ENCODE measurements at regions not wholly inside any gene's neighbourhood (a gene's known extent, or its start where the extent isn't known, plus 50 kb on each side); places are given as distances from the start of the nearest gene placed in this dataset.
"Not testable (repeated sequence)": the region's sequence is repeated elsewhere in the genome, so short reads cannot be mapped to it uniquely, and the experiment has no call there.

DNA sequence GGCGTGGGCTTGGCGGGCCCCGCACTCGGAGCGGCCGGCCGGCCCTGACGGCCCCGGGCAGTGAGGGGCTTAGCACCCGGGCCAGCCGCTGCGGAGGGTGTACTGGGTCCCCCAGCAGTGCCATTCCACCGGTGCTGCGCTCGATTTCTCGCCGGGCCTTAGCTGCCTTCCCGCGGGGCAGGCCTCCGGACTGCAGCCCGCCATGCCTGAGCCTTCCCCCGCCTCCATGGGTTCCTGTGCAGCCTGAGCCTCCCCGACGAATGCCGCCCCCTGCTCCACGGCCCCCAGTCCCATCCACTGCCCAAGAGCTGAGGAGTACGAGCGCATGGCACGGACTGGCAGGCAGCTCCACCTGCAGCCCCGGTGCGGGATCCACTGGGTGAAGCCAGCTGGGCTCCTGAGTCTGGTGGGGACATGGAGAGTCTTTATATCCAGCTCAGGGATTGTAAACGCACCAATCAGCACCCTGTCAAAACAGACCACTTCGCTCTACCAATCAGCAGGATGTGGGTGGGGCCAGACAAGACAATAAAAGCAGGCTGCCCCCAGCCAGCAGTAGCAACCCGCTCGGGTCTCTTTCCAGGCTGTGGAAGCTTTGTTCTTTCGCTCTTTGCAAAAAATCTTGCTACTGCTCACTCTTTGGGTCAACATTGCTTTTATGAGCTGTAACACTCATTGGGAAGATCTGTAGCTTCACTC, 501.2 kb upstream of the DPH6 start:
- Histone ChIP-seq H2AFZ (ENCODE audit: low read depth, low read length) (peak overlapping the region; percentile 82), H3K4me2 (ENCODE audit: insufficient read depth, low read length) (peak overlapping the region; percentile 46; the same call in 1 of the 2 replicates)
- DNase-seq (ENCODE audit: extremely low read depth in 1 of 4, low spot score in 3 of 4); H3K9me3 ChIP-seq (replicated peaks; ENCODE audit: control insufficient read depth, insufficient read depth, low read depth, low read length); H3K9me1 ChIP-seq (ENCODE audit: control insufficient read depth, insufficient read depth, low read length); CTCF ChIA-PET (ENCODE audit: low intra/inter-chr PET ratio); H3K27me3 ChIP-seq (ENCODE audit: control insufficient read depth in 2 of 2, insufficient read depth in 2 of 2, low read length in 2 of 2); intact Hi-C loops (cut with micrococcal nuclease); H3K4me1 ChIP-seq (replicated peaks in 1 of 2; ENCODE audit: control insufficient read depth in 2 of 2, insufficient read depth in 2 of 2, low read length in 2 of 2); H3K4me3 ChIP-seq; H3K27ac ChIP-seq (ENCODE audit: extremely low read depth, low read depth, low read length); FAIRE-seq; H4K20me1 ChIP-seq (replicated peaks; ENCODE audit: control insufficient read depth, insufficient read depth, low read length); ATAC-seq; BruUV-seq (replicated peaks); H3K79me2 ChIP-seq (ENCODE audit: control insufficient read depth, insufficient read depth, low read length); H3K36me3 ChIP-seq (ENCODE audit: control insufficient read depth, insufficient read depth, low read length); H3K9ac ChIP-seq (ENCODE audit: insufficient read depth in 1 of 2, low read depth in 2 of 2, low read length in 2 of 2); in situ Hi-C loops (cut with MboI): not testable (repeated sequence)
- POLR2A ChIA-PET, result interaction anchor here (1.6 kb wide), 1 partner anchor 13 kb away, joined by 4 read pairs; no protein-coding TSS in a partner anchor
- 21% methylated on average over 12 of the region's 36 CpGs for WGBS (ENCODE audit: insufficient coverage, low coverage, missing lambda C conversion rate)
- peak; percentile 63 for TF ChIP-seq NFYB (IDR thresholded peaks at IDR 0.05; ENCODE audit: extremely low read depth, insufficient read length)

- Histone ChIP-seq H2AFZ (ENCODE audit: low read depth, low read length) (no peak overlapping the region), H3K27ac (ENCODE audit: extremely low read depth, low read depth, low read length) (no peak overlapping the region), H3K9ac (ENCODE audit: insufficient read depth in 1 of 2, low read depth in 2 of 2, low read length in 2 of 2) (no peak overlapping the region), H3K27me3 (ENCODE audit: control insufficient read depth in 2 of 2, insufficient read depth in 2 of 2, low read length in 2 of 2) (no peaks in the 10 kb centered on the region), H3K36me3 (ENCODE audit: control insufficient read depth, insufficient read depth, low read length) (no peaks in the 10 kb centered on the region), H3K4me1 (replicated peaks in 1 of 2; ENCODE audit: control insufficient read depth in 2 of 2, insufficient read depth in 2 of 2, low read length in 2 of 2) (no peaks in the 10 kb centered on the region; a peak in 1 of 5 replicates), H3K4me2 (ENCODE audit: insufficient read depth, low read length) (no peak overlapping the region), H3K9me3 (replicated peaks; ENCODE audit: control insufficient read depth, insufficient read depth, low read depth, low read length) (no peaks in the 10 kb centered on the region), H4K20me1 (replicated peaks; ENCODE audit: control insufficient read depth, insufficient read depth, low read length) (no peaks in the 10 kb centered on the region), H3K9me1 (ENCODE audit: control insufficient read depth, insufficient read depth, low read length) (no peaks in the 10 kb centered on the region), H3K79me2 (ENCODE audit: control insufficient read depth, insufficient read depth, low read length) (no peaks in the 10 kb centered on the region), H3K4me3 (no peak overlapping the region)
- DNase-seq (ENCODE audit: extremely low read depth in 1 of 4, low spot score in 3 of 4), result no peak
- TF ChIP-seq NRF1 (conservative IDR thresholded peaks at IDR 0.05 in 1 of 2, IDR thresholded peaks at IDR 0.05 in 1 of 2), result no peak
- intact Hi-C loops (cut with micrococcal nuclease) (loop anchor here (5.0 kb wide), 1 partner anchor 396 kb away; no protein-coding TSS in a partner anchor), in situ Hi-C loops (cut with MboI) (no loop called here)
- 0% methylated on average over 1 of the region's 1 CpG for WGBS (ENCODE audit: insufficient coverage, low coverage, missing lambda C conversion rate)
- POLR2A ChIA-PET, result no interaction called here
- ATAC-seq, result no peak
- CTCF ChIA-PET (ENCODE audit: low intra/inter-chr PET ratio), result no interaction called here
- no peak for FAIRE-seq
- no TSS peak for BruUV-seq (replicated peaks)
Measured at GRCh38 chr15:36050899-36051298, 504.9 kb upstream of the DPH6 start.
